Erythroblast (primary cell): ENCODE measurements at regions not wholly inside any gene's neighbourhood (a gene's known extent, or its start where the extent isn't known, plus 50 kb on each side); places are given as distances from the start of the nearest gene placed in this dataset.

Source experiments
- DNase-seq, 2 experiments: peaks; one replicate each; lab custom pipeline; 2025; lab: John Stamatoyannopoulos, UW
- GATA1 ChIP-seq: IDR thresholded peaks from 2 replicates; pipeline ENCODE4 v1.6.1; 2011; ENCODE audit warnings: low read depth, mild to moderate bottlenecking, control low read depth, low read length, moderate library complexity
- POLR2A ChIP-seq: IDR thresholded peaks from 2 replicates; pipeline ENCODE4 v1.6.1; 2011; ENCODE audit warnings: mild to moderate bottlenecking, low read length

GRCh38 chr3:124402791-124403190, 327.5 kb upstream of the UMPS start:
- peak; percentile 15 to 76 for DNase-seq
- TF ChIP-seq POLR2A (no peak), GATA1 (no peak)

GRCh38 chr3:124404621-124405020, 325.6 kb upstream of the UMPS start:
- TF ChIP-seq GATA1 (no peak), POLR2A (no peak)
- DNase-seq, result peak; percentile 56 to 71

- TF ChIP-seq POLR2A (no peak), GATA1 (no peak)
- DNase-seq, result no peak
These were observed 323.0 kb upstream of the UMPS start for GRCh38 chr3:124407260-124407659.

- no peak for DNase-seq
- TF ChIP-seq POLR2A (no peak), GATA1 (no peak)
These were observed 320.5 kb upstream of the UMPS start for GRCh38 chr3:124409650-124410275.

GRCh38 chr3:124410471-124410870, 319.8 kb upstream of the UMPS start:
- TF ChIP-seq POLR2A (no peak), GATA1 (no peak)
- DNase-seq, result no peak

GRCh38 chr3:124411728-124412127, 318.5 kb upstream of the UMPS start:
- DNase-seq, result no peak
- no peak for TF ChIP-seq GATA1
- no peak for TF ChIP-seq POLR2A

- no peak for DNase-seq
- TF ChIP-seq GATA1 (no peak), POLR2A (no peak)
These were observed 317.6 kb upstream of the UMPS start for GRCh38 chr3:124412644-124413043.

GRCh38 chr3:124413393-124413792, 316.9 kb upstream of the UMPS start:
- DNase-seq, result no peak
- TF ChIP-seq POLR2A (no peak), GATA1 (no peak)

- no peak for TF ChIP-seq GATA1
- no peak for TF ChIP-seq POLR2A
- DNase-seq, result no peak
These were observed 316.2 kb upstream of the UMPS start for GRCh38 chr3:124413989-124414598.

GRCh38 chr3:124415446-124415960, 314.7 kb upstream of the UMPS start:
- TF ChIP-seq POLR2A (no peak), GATA1 (no peak)
- DNase-seq, result no peak

- TF ChIP-seq GATA1, result no peak
These were observed 310.9 kb upstream of the UMPS start for GRCh38 chr3:124419303-124419702.

GRCh38 chr3:124420392-124420791, 309.9 kb upstream of the UMPS start:
- no peak for TF ChIP-seq GATA1
- no peak for TF ChIP-seq POLR2A
- DNase-seq, result no peak

More at GRCh38 chr3:124419303-124419702, 310.9 kb upstream of the UMPS start:
- DNase-seq, result no peak

GRCh38 chr3:124422805-124423204, 307.4 kb upstream of the UMPS start:
- no peak for DNase-seq

GRCh38 chr3:124424396-124424795, 305.9 kb upstream of the UMPS start:
- TF ChIP-seq POLR2A (no peak), GATA1 (no peak)
- DNase-seq, result no peak

More at GRCh38 chr3:124422805-124423204, 307.4 kb upstream of the UMPS start:
- TF ChIP-seq GATA1, result no peak
- TF ChIP-seq POLR2A, result no peak

- TF ChIP-seq POLR2A (no peak), GATA1 (no peak)
These were observed 304.3 kb upstream of the UMPS start for GRCh38 chr3:124425972-124426371.

More at GRCh38 chr3:124425972-124426371, 304.3 kb upstream of the UMPS start:
- no peak for DNase-seq
